ENCODE measurements at regions not wholly inside any gene's neighbourhood (a gene's known extent, or its start where the extent isn't known, plus 50 kb on each side); places are given as distances from the start of the nearest gene placed in this dataset.

DNA sequence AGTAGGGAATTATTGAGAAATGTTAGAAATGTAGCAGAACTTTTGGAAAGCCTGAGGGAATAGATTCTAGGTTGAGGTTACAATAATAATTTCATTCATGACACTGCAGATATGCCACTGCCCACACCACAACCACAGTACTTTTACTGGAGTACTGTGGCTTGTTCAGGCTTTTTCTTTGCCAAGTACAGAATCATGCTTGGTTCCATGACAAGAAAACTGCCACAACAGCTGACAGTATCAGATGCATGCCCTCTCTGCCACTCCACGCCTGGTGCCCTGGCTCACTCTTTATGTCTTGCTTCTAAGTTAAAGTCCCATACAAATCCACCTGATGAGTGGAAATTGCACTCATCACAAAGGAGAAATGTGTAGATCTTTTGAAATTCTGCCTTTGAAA lies 398.6 kb downstream of the ZIC1 start:
- Histone ChIP-seq H3K9me3 (ENCODE audit: insufficient read depth, low read length) (no peaks in the 10 kb centered on the region), H3K36me3 (ENCODE audit: low read length) (no peaks in the 10 kb centered on the region), H3K27me3 (ENCODE audit: low read length) (no peaks in the 10 kb centered on the region), H3K4me3 (ENCODE audit: insufficient read depth, low read length, poor library complexity, severe bottlenecking) (no peak overlapping the region), H3K4me2 (ENCODE audit: low read depth, low read length, poor library complexity, severe bottlenecking) (no peak overlapping the region), H4K20me1 (ENCODE audit: low read depth, low read length) (no peaks in the 10 kb centered on the region), H3K27ac (ENCODE audit: low read depth, low read length) (no peak overlapping the region), H3K9me2 (replicated peaks; ENCODE audit: insufficient read depth, low read length) (no peaks in the 10 kb centered on the region), H3K9ac (ENCODE audit: low read length) (no peak overlapping the region), H2AFZ (ENCODE audit: low read depth, low read length, severe bottlenecking) (no peak overlapping the region), H3F3A (ENCODE audit: insufficient read depth) (no peaks in the 10 kb centered on the region), H3K79me2 (ENCODE audit: insufficient read depth, low read length) (no peaks in the 10 kb centered on the region)
- no peak for TF ChIP-seq EZH2phosphoT487 (conservative IDR thresholded peaks at IDR 0.05; ENCODE audit: low read length)
- TF ChIP-seq, protein P1, sequence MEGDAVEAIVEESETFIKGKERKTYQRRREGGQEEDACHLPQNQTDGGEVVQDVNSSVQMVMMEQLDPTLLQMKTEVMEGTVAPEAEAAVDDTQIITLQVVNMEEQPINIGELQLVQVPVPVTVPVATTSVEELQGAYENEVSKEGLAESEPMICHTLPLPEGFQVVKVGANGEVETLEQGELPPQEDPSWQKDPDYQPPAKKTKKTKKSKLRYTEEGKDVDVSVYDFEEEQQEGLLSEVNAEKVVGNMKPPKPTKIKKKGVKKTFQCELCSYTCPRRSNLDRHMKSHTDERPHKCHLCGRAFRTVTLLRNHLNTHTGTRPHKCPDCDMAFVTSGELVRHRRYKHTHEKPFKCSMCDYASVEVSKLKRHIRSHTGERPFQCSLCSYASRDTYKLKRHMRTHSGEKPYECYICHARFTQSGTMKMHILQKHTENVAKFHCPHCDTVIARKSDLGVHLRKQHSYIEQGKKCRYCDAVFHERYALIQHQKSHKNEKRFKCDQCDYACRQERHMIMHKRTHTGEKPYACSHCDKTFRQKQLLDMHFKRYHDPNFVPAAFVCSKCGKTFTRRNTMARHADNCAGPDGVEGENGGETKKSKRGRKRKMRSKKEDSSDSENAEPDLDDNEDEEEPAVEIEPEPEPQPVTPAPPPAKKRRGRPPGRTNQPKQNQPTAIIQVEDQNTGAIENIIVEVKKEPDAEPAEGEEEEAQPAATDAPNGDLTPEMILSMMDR (IDR thresholded peaks at IDR 0.05; ENCODE audit: insufficient read depth, low read length, poor library complexity, severe bottlenecking) = no peak

DNA sequence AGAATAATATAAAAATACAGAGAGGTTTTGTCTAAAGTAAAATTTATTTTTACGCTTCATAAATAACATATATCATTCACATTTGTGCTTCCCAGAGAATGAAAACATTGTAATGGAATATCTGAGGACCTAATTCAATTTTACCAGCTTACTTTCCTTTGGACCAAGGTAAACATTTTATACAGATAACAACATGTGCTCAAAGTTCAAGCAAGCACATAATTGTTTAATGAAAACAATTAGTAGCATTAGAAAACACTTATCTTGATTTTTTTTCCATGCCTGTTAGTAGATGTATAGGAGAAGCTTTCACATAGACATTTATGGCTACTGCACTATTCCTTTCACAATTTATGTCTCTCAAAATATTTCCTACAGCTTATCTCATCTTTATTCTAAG lies 400.0 kb downstream of the ZIC1 start:
- Histone ChIP-seq H3K36me3 (ENCODE audit: low read length) (no peaks in the 10 kb centered on the region), H4K20me1 (ENCODE audit: low read depth, low read length) (no peaks in the 10 kb centered on the region), H3K4me3 (ENCODE audit: insufficient read depth, low read length, poor library complexity, severe bottlenecking) (no peak overlapping the region), H3F3A (ENCODE audit: insufficient read depth) (no peaks in the 10 kb centered on the region), H3K79me2 (ENCODE audit: insufficient read depth, low read length) (no peaks in the 10 kb centered on the region), H3K27me3 (ENCODE audit: low read length) (no peaks in the 10 kb centered on the region), H2AFZ (ENCODE audit: low read depth, low read length, severe bottlenecking) (no peak overlapping the region), H3K27ac (ENCODE audit: low read depth, low read length) (no peak overlapping the region), H3K9me2 (replicated peaks; ENCODE audit: insufficient read depth, low read length) (no peaks in the 10 kb centered on the region), H3K9ac (ENCODE audit: low read length) (no peak overlapping the region), H3K9me3 (ENCODE audit: insufficient read depth, low read length) (no peaks in the 10 kb centered on the region), H3K4me2 (ENCODE audit: low read depth, low read length, poor library complexity, severe bottlenecking) (no peak overlapping the region)
- TF ChIP-seq, protein P1 (IDR thresholded peaks at IDR 0.05; ENCODE audit: insufficient read depth, low read length, poor library complexity, severe bottlenecking) = no peak
- TF ChIP-seq EZH2phosphoT487 (conservative IDR thresholded peaks at IDR 0.05; ENCODE audit: low read length) = no peak

DNA sequence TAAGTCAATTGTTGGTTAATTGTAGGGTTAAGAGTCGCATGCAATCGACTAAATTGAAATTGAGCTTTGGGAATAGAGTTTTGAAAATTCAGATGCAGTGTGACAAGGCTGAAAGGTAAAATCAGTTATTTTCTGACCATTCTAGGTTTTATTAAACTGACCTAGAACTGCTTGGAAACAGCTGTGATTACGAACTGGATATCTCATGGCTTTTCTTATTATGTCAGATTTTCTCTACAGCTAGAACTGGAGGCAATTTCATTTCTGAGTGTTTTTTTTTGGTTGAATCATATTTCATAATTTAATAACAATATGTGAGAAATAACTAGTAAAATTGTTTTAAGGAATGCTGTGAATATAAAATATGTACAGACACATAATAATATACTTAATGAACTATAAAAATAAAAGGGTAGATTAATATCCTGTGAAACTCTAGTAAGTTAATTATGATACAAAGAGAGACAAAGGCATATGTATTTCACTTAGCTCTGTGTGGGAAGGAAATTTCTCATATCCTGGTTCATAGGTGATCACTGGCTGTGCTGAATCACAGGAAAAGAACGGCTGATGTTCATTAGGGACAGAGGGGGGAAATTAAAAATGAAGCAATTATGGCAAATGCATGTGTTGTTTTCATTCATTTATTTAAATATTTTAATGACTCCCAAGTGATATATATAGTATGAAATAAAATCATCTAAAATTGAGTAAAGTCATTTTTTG lies 403.2 kb downstream of the ZIC1 start:
- no peaks in the 10 kb centered on the region for H3F3A ChIP-seq (ENCODE audit: insufficient read depth)
- H3K27me3 ChIP-seq (ENCODE audit: low read length) = no peaks in the 10 kb centered on the region
- H2AFZ ChIP-seq (ENCODE audit: low read depth, low read length, severe bottlenecking) = no peak overlapping the region
- no peaks in the 10 kb centered on the region for H3K36me3 ChIP-seq (ENCODE audit: low read length)
- no peaks in the 10 kb centered on the region for H3K9me3 ChIP-seq (ENCODE audit: insufficient read depth, low read length)
- H4K20me1 ChIP-seq (ENCODE audit: low read depth, low read length) = no peaks in the 10 kb centered on the region
- H3K27ac ChIP-seq (ENCODE audit: low read depth, low read length) = no peak overlapping the region
- no peaks in the 10 kb centered on the region for H3K9me2 ChIP-seq (replicated peaks; ENCODE audit: insufficient read depth, low read length)
- no peak overlapping the region for H3K4me3 ChIP-seq (ENCODE audit: insufficient read depth, low read length, poor library complexity, severe bottlenecking)
- H3K4me2 ChIP-seq (ENCODE audit: low read depth, low read length, poor library complexity, severe bottlenecking) = no peak overlapping the region
- H3K79me2 ChIP-seq (ENCODE audit: insufficient read depth, low read length) = no peaks in the 10 kb centered on the region
- no peak overlapping the region for H3K9ac ChIP-seq (ENCODE audit: low read length)
- TF ChIP-seq, protein P1 (IDR thresholded peaks at IDR 0.05; ENCODE audit: insufficient read depth, low read length, poor library complexity, severe bottlenecking) = no peak
- TF ChIP-seq EZH2phosphoT487 (conservative IDR thresholded peaks at IDR 0.05; ENCODE audit: low read length) = no peak
